HG03103 (cell line): ENCODE measurements at regions not wholly inside any gene's neighbourhood (a gene's known extent, or its start where the extent isn't known, plus 50 kb on each side); places are given as distances from the start of the nearest gene placed in this dataset.

ENCODE experiments used
- ATAC-seq: cut with Tn5 transposase; IDR thresholded peaks from one replicate; pipeline ENCODE4 v1.9.1; 2021; ENCODE audit warnings: low read depth; ENCODE audit not compliant: unreplicated experiment

- ATAC-seq: no peak
Measured at GRCh38 chr1:91152331-91152730, 130.5 kb upstream of the ZNF644 start.

- ATAC-seq: no peak
Measured at GRCh38 chr1:91151702-91152101, 129.9 kb upstream of the ZNF644 start.

GRCh38 chr1:91148641-91149069 lies 126.8 kb upstream of the ZNF644 start:
- ATAC-seq: no peak

GRCh38 chr1:91141858-91142257 lies 120.0 kb upstream of the ZNF644 start:
- no peak for ATAC-seq

GRCh38 chr1:91138959-91139358 lies 117.1 kb upstream of the ZNF644 start:
- no peak for ATAC-seq

- ATAC-seq: no peak
Measured at GRCh38 chr1:91137173-91137852, 115.5 kb upstream of the ZNF644 start.

GRCh38 chr1:91135799-91136198 lies 114.0 kb upstream of the ZNF644 start:
- no peak for ATAC-seq

- no peak for ATAC-seq
Measured at GRCh38 chr1:91133248-91133647, 111.4 kb upstream of the ZNF644 start.

GRCh38 chr1:91130256-91130985 lies 108.6 kb upstream of the ZNF644 start:
- ATAC-seq: no peak

GRCh38 chr1:91129458-91129857 lies 107.6 kb upstream of the ZNF644 start:
- ATAC-seq: no peak

GRCh38 chr1:91129017-91129416 lies 107.2 kb upstream of the ZNF644 start:
- no peak for ATAC-seq

- no peak for ATAC-seq
Measured at GRCh38 chr1:91124989-91125417, 103.2 kb upstream of the ZNF644 start.

- no peak for ATAC-seq
Measured at GRCh38 chr1:91124290-91124985, 102.6 kb upstream of the ZNF644 start.

GRCh38 chr1:91123773-91124172 lies 101.9 kb upstream of the ZNF644 start:
- no peak for ATAC-seq

- no peak for ATAC-seq
Measured at GRCh38 chr1:91123319-91123718, 101.5 kb upstream of the ZNF644 start.

GRCh38 chr1:91122106-91122717 lies 100.4 kb upstream of the ZNF644 start:
- no peak for ATAC-seq

- ATAC-seq: no peak
Measured at GRCh38 chr1:91121366-91121765, 99.5 kb upstream of the ZNF644 start.

GRCh38 chr1:91120936-91121335 lies 99.1 kb upstream of the ZNF644 start:
- no peak for ATAC-seq

GRCh38 chr1:91120421-91120820 lies 98.6 kb upstream of the ZNF644 start:
- ATAC-seq: no peak

- ATAC-seq: no peak
Measured at GRCh38 chr1:91104712-91105111, 82.9 kb upstream of the ZNF644 start.

- ATAC-seq: no peak
Measured at GRCh38 chr1:91101328-91101727, 79.5 kb upstream of the ZNF644 start.
